H54 (cell line): ENCODE measurements at regions not wholly inside any gene's neighbourhood (a gene's known extent, or its start where the extent isn't known, plus 50 kb on each side); places are given as distances from the start of the nearest gene placed in this dataset.
"Not testable (repeated sequence)": the region's sequence is repeated elsewhere in the genome, so short reads cannot be mapped to it uniquely, and the experiment has no call there.

Source experiments
- DNase-seq: peaks from one replicate; pipeline ENCODE4 v3.0.0; 2011; ENCODE audit warnings: low spot score, mixed read lengths; ENCODE audit not compliant: insufficient read length
- FAIRE-seq: peaks from 3 replicates; lab custom pipeline; 2011; peaks lifted over from hg19 to GRCh38; lab: Jason Lieb, UNC
- POLR2A ChIP-seq: IDR thresholded peaks from 2 replicates; pipeline ENCODE4 v1.6.1; 2011; ENCODE audit warnings: low read depth, mild to moderate bottlenecking, low read length

DNA sequence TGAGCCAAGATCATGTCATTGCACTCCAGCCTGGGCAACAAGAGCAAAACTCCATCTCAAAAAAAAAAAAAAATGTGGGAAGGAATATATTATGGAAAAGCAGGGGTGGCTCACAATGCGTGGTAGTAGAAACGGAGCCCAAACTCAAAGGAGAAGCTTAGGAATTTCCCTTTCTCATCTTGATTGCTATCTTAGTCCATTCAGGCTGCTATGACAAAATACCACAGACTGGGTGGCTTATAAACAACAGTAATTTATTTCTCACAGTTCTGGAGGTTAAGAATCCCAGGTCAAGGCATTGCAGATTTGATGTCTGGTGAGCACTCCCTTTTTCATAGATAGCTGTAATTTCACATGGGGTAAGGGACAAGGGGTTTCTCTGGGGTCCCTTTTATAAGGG lies 153.8 kb upstream of the KRR1 start:
- no peak for TF ChIP-seq POLR2A
- FAIRE-seq (peak; percentile 60), DNase-seq (no peak)

DNA sequence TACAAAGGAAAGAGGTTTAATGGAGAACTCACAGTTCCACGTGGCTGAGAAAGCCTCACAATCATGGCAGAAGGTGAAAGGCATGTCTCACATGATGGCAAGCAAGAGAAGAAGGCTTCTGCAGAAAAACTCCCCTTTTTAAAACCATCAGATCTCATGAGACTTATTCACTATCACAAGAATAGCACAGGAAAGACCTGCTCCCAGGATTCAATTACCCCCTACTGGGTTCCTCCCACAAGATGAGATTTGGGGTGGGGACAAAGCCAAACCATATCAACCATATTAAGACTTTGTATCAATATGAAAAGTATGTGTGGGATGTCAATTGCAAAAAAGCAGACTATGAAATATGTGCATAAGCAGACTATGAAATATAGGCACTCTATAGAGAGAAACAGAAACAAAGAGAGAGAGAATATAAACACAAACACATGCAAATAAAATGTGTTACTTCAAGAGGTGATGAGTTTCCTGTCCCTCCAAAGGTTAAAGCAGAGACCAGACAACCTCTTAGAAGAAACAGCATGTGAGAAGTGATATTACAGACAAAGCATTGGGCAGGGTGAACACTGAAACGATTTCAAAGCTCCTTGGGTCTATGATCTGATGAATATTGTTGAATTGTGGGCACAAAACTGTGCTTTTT lies 151.2 kb upstream of the KRR1 start:
- DNase-seq (no peak), FAIRE-seq (no peak)
- no peak for TF ChIP-seq POLR2A

- peak; percentile 27 for FAIRE-seq
- DNase-seq: no peak
- TF ChIP-seq POLR2A: no peak
These were observed 150.5 kb upstream of the KRR1 start for GRCh38 chr12:75661908-75662307.

DNA sequence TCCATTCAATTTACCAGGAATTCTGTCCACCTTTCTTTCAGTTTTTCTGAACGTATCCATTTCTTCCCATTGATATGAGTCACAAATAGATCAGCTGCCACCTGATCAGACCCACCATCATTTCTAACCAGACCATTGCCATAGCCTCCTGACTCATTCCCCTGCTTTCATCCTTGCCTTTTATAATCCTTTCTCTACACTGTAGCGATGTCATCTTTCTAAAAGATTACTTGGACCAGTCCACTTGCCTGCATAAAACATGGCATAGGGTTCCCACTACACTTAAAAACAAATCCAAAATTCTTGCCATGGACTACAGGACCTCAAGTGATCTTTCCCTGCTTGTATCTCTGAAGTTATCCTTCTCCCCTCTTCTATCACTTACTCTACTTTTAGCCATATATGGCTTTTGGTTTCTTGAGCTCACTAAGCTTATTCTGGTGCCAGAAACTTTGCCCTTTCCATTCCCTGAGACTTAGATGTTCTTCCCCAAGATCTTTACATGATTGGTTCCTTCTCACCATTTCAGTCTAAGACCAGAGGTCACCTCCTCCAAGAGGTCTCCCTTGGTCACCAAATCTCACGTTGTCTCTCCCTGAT lies 149.5 kb upstream of the KRR1 start:
- DNase-seq (no peak), FAIRE-seq (peak; percentile 89)

DNA sequence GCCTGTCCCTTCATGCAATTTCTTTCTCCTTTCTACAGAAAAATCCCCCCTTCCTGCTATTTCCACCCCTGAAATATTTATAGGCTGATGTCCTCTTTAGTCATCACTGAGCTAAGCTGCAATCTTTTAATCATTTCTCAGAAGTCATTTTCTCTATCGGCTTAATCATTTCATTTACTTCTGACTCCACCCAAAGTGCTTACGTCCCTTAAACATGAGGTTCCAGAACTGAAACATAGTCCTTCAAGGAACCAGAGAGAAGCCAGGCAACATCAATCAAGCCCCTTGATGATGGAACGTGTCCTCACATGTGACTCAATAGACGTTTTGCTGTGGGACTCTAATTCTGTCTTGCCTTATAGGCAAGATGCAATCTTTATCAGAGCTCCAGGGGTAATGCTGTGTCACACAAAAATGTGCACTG lies 148.7 kb upstream of the KRR1 start:
- no peak for TF ChIP-seq POLR2A
- DNase-seq (no peak), FAIRE-seq (peak; percentile 77)

More for the DNA sequence above, 149.5 kb upstream of the KRR1 start:
- TF ChIP-seq POLR2A: no peak

- peak; percentile 91 for FAIRE-seq
- TF ChIP-seq POLR2A: no peak
- DNase-seq: no peak
These were observed 147.8 kb upstream of the KRR1 start for GRCh38 chr12:75658901-75659823.

DNA sequence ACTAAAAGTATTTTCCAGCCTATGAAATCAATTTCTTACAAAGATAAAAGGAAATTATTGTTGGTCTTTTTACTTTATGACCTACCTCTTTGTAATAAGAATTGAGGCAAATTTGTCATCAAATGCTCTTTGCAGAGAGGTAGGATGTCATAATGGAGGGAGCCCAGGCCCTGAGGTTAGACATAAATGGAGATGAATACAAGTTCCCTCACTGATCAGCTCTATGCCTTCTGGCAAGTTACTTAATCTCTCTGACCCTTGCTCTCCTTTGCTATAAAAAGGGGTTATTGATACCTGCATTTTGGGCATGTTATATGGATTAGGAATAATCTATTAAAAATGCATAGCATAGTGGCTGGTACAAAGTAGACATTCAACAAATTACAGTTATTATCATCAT lies 146.9 kb upstream of the KRR1 start:
- FAIRE-seq: no peak
- no peak for DNase-seq
- no peak for TF ChIP-seq POLR2A

DNA sequence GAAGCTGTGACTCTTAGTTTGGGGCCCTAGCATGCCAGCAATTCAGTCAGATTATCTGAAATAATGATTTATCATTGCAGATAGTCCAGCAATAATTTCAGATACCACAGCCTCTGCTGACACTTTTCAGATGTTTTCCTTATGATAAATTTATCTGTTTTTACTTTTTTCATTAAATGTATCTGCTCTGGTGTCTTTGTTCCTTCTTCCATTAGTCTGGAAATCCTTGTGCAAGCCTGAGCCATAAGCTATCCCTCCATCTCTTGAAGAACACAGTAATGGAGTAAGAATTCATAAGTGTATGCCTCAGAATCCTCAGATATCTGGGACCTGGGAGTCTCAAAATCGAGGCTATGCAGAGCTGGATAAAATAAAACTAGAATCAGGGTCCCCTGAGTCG lies 146.4 kb upstream of the KRR1 start:
- FAIRE-seq (no peak), DNase-seq (no peak)
- no peak for TF ChIP-seq POLR2A

GRCh38 chr12:75657354-75657753 lies 145.9 kb upstream of the KRR1 start:
- not testable (repeated sequence) for DNase-seq, FAIRE-seq

GRCh38 chr12:75656648-75657047 lies 145.2 kb upstream of the KRR1 start:
- no peak for TF ChIP-seq POLR2A
- FAIRE-seq: peak; percentile 100
- DNase-seq: peak; percentile 39

DNA sequence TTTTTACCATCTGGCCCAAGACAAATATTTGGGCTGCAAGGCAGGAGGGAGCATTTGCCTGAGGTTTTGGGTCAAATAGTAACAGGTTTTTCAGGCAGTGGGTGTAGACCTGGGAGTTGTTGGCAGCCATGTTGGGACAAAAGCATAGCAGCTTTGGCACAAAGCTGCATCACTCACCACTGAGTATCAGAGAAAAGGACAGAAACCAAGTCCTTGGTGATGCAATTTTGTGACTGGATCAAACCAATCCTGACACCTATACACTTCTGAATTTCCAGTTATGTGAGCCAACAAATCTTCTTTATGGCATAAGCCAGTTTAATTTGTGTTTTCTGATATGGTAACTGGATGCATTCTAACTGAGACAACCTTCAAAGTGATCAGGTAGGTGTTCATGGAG lies 144.8 kb upstream of the KRR1 start:
- DNase-seq (no peak), FAIRE-seq (no peak)
- no peak for TF ChIP-seq POLR2A

GRCh38 chr12:75655315-75655806 lies 144.0 kb upstream of the KRR1 start:
- DNase-seq: no peak
- TF ChIP-seq POLR2A: no peak
- FAIRE-seq: no peak

DNA sequence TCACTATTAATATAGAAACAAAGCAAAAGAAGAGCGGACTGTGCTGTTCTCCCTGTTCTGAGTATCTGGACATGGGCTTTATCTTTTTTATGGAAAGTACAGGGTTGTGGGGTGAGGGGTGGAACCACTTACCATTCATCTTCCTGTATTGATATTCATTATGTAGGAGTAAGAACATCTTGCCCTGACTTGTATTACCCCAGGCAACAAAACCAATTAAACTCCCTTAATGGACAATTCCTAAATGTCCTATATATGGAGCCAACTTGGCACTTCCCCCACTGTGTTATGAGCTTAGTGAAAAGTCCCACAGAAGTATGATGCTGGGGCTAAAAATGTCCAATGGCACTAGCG lies 139.9 kb upstream of the KRR1 start:
- TF ChIP-seq POLR2A: no peak
- DNase-seq: no peak
- no peak for FAIRE-seq
